Posterior vena cava (tissue), 2 donors: ENCODE measurements at regions not wholly inside any gene's neighbourhood (a gene's known extent, or its start where the extent isn't known, plus 50 kb on each side); places are given as distances from the start of the nearest gene placed in this dataset.
"Not testable (repeated sequence)": the region's sequence is repeated elsewhere in the genome, so short reads cannot be mapped to it uniquely, and the experiment has no call there.

ENCODE experiments used
- DNase-seq: peaks from one replicate; pipeline ENCODE4 v3.0.0-alpha.2; 2020; ENCODE audit warnings: low spot score
- intact Hi-C, 2 donors: fragments of 100-400 bp; cut with DNase I; formaldehyde crosslinking; loops; one replicate each; pipeline versions ENCODE4 v1.14.1 to v1.14.2; 2022 to 2023
- donor health status: DM: yes; HTN: yes; CAD: no.
- donor health status: DM: yes; HTN: yes; CAD: no.

GRCh38 chr10:42690449-42691360 lies 52.3 kb upstream of the ZNF33B start:
- intact Hi-C loops: no loop called here
- DNase-seq: no peak

GRCh38 chr10:42691361-42692120 lies 53.2 kb upstream of the ZNF33B start:
- intact Hi-C loops: no loop called here
- DNase-seq: peak; percentile 80

GRCh38 chr10:42697926-42698325 lies 59.6 kb upstream of the ZNF33B start:
- intact Hi-C loops: no loop called here
- no peak for DNase-seq

GRCh38 chr10:42707234-42707633 lies 68.9 kb upstream of the ZNF33B start:
- intact Hi-C loops: no loop called here

GRCh38 chr10:42719339-42719738 lies 63.3 kb upstream of the BMS1 start:
- DNase-seq, intact Hi-C loops: not testable (repeated sequence)

More at GRCh38 chr10:42707234-42707633, 68.9 kb upstream of the ZNF33B start:
- no peak for DNase-seq

- intact Hi-C loops: no loop called here
- no peak for DNase-seq
Measured at GRCh38 chr10:42722575-42722974, 60.0 kb upstream of the BMS1 start.

- intact Hi-C loops, DNase-seq: not testable (repeated sequence)
Measured at GRCh38 chr10:42723549-42723948, 59.0 kb upstream of the BMS1 start.

GRCh38 chr10:42724660-42725059 lies 57.9 kb upstream of the BMS1 start:
- intact Hi-C loops, DNase-seq: not testable (repeated sequence)

- no peak for DNase-seq
- intact Hi-C loops: no loop called here
Measured at GRCh38 chr10:42732266-42732665, 50.3 kb upstream of the BMS1 start.
